GM23338 (cell line): ENCODE measurements at regions not wholly inside any gene's neighbourhood (a gene's known extent, or its start where the extent isn't known, plus 50 kb on each side); places are given as distances from the start of the nearest gene placed in this dataset.

Source experiments
- ATAC-seq: fragments of 200-7000 bp; cut with Tn5 transposase; 3 replicates; pipeline ENCODE4 v1.9.1; 2020
- DNase-seq: peaks from one replicate; pipeline ENCODE4 v3.0.0-alpha.2; 2015; ENCODE audit warnings: low spot score
- H2AFZ ChIP-seq: fragments of 200-600 bp; sonication (generic); 2 replicates; pipeline ENCODE4 v1.8.0; 2016; ENCODE audit warnings: antibody characterized with exemption, mild to moderate bottlenecking, moderate library complexity
- H3F3A ChIP-seq: fragments of 200-600 bp; sonication (generic); replicated peaks from 2 replicates; pipeline ENCODE4 v1.8.0; 2017; ENCODE audit warnings: antibody characterized with exemption, mixed run types, low read depth
- H3K27ac ChIP-seq: fragments of 200-600 bp; sonication (generic); 2 replicates; pipeline ENCODE4 v1.6.1; 2016; ENCODE audit warnings: low read depth
- H3K27me3 ChIP-seq: fragments of 200-600 bp; sonication (generic); 2 replicates; pipeline ENCODE4 v1.8.0; 2016; ENCODE audit warnings: mild to moderate bottlenecking, mixed run types, moderate library complexity; ENCODE audit not compliant: insufficient read depth
- H3K36me3 ChIP-seq: fragments of 200-600 bp; sonication (generic); 2 replicates; pipeline ENCODE4 v1.8.0; 2016; ENCODE audit warnings: mild to moderate bottlenecking; ENCODE audit not compliant: insufficient read depth
- H3K4me1 ChIP-seq: fragments of 200-600 bp; sonication (generic); 2 replicates; pipeline ENCODE4 v1.8.0; 2016; ENCODE audit warnings: mild to moderate bottlenecking, moderate library complexity; ENCODE audit not compliant: insufficient read depth
- H3K4me2 ChIP-seq: fragments of 200-600 bp; sonication (generic); 2 replicates; pipeline ENCODE4 v1.7.1; 2017; ENCODE audit warnings: mixed run types
- H3K4me3 ChIP-seq: fragments of 200-600 bp; sonication (generic); 2 replicates; pipeline ENCODE4 v1.6.1; 2016; ENCODE audit warnings: mixed run types
- H3K79me2 ChIP-seq: fragments of 200-600 bp; sonication (generic); replicated peaks from 2 replicates; pipeline ENCODE4 v1.8.0; 2017; ENCODE audit warnings: mild to moderate bottlenecking; ENCODE audit not compliant: insufficient read depth
- H3K9me2 ChIP-seq: fragments of 200-600 bp; sonication (generic); 2 replicates; pipeline ENCODE4 v1.8.0; 2017; ENCODE audit not compliant: insufficient read depth
- H4K20me1 ChIP-seq: fragments of 200-600 bp; sonication (generic); replicated peaks from 2 replicates; pipeline ENCODE4 v1.8.0; 2017; ENCODE audit warnings: mild to moderate bottlenecking; ENCODE audit not compliant: insufficient read depth
- H3K27ac Mint-ChIP-seq: 2 replicates; pipeline ENCODE4 v1.8.0; 2020; ENCODE audit warnings: inconsistent platforms, mild to moderate bottlenecking, moderate library complexity, mixed read lengths
- H3K27me3 Mint-ChIP-seq: 3 replicates; pipeline ENCODE4 v1.8.0; 2022; ENCODE audit warnings: low read depth, mild to moderate bottlenecking, moderate library complexity, mixed read lengths, inconsistent platforms; ENCODE audit not compliant: insufficient read depth, poor library complexity
- H3K36me3 Mint-ChIP-seq: 3 replicates; pipeline ENCODE4 v1.8.0; 2021; ENCODE audit warnings: low read depth, mild to moderate bottlenecking, inconsistent platforms, moderate library complexity, mixed read lengths
- H3K4me1 Mint-ChIP-seq: 3 replicates; pipeline ENCODE4 v1.8.0; 2020; ENCODE audit warnings: mild to moderate bottlenecking, inconsistent platforms, mixed read lengths
- H3K4me3 Mint-ChIP-seq: 3 replicates; pipeline ENCODE4 v1.8.0; 2021; ENCODE audit warnings: moderate library complexity, mild to moderate bottlenecking, inconsistent platforms, mixed read lengths
- H3K9me3 Mint-ChIP-seq: 3 replicates; pipeline ENCODE4 v1.8.0; 2020; ENCODE audit warnings: moderate library complexity, mild to moderate bottlenecking, inconsistent platforms, mixed read lengths
- CREB1 ChIP-seq: fragments of 250-450 bp; sonication (Bioruptor Pico); IDR thresholded peaks from 2 replicates; pipeline ENCODE4 v1.5.0; 2020; ENCODE audit warnings: low read depth, mild to moderate bottlenecking, moderate library complexity
- CTCF ChIP-seq, 2 experiments: fragments of 200-600 bp in 1 of 2; sonication (generic) in 1 of 2; conservative IDR thresholded peaks; 2 replicates each; pipeline versions ENCODE4 v1.5.1 to v1.6.1; 2016 to 2017; ENCODE audit warnings: antibody characterized with exemption in 2 of 2, low read depth in 2 of 2, mild to moderate bottlenecking in 2 of 2, moderate library complexity in 1 of 2
- ETS1 ChIP-seq: IDR thresholded peaks from 2 replicates; pipeline ENCODE4 v1.6.1; 2016; ENCODE audit warnings: antibody characterized with exemption
- EZH2 ChIP-seq: fragments of 200-600 bp; sonication (generic); IDR thresholded peaks from one replicate; pipeline ENCODE4 v1.8.0; 2017; ENCODE audit warnings: antibody characterized with exemption, mild to moderate bottlenecking, low read depth; ENCODE audit not compliant: unreplicated experiment
- EZH2phosphoT487 ChIP-seq: fragments of 200-600 bp; sonication (generic); IDR thresholded peaks from one replicate; pipeline ENCODE4 v1.8.1; 2018; ENCODE audit warnings: antibody characterized with exemption; ENCODE audit not compliant: unreplicated experiment
- JUNB ChIP-seq: IDR thresholded peaks from one replicate; pipeline ENCODE4 v1.6.1; 2016; ENCODE audit warnings: antibody characterized with exemption; ENCODE audit not compliant: unreplicated experiment
- NANOG ChIP-seq: IDR thresholded peaks from 2 replicates; pipeline ENCODE4 v1.6.1; 2016; ENCODE audit warnings: antibody characterized with exemption, borderline replicate concordance
- POLR2AphosphoS5 ChIP-seq: IDR thresholded peaks from 2 replicates; pipeline ENCODE4 v1.6.1; 2016; ENCODE audit warnings: antibody characterized with exemption, low read depth
- REST ChIP-seq: IDR thresholded peaks from one replicate; pipeline ENCODE4 v1.6.1; 2018; ENCODE audit warnings: antibody characterized with exemption; ENCODE audit not compliant: unreplicated experiment
- STAT1 ChIP-seq: IDR thresholded peaks from one replicate; pipeline ENCODE4 v1.6.1; 2016; ENCODE audit warnings: antibody characterized with exemption; ENCODE audit not compliant: unreplicated experiment
- ZNF114 ChIP-seq: fragments of 250-450 bp; sonication (Bioruptor Pico); IDR thresholded peaks from 2 replicates; pipeline ENCODE4 v1.5.0; 2020; ENCODE audit warnings: mild to moderate bottlenecking, moderate library complexity
- ZNF331 ChIP-seq: fragments of 250-450 bp; sonication (Bioruptor Pico); IDR thresholded peaks from 2 replicates; pipeline ENCODE4 v1.5.0; 2020; ENCODE audit warnings: low read depth, mild to moderate bottlenecking, moderate library complexity
- ZNF462 ChIP-seq: fragments of 250-450 bp; sonication (Bioruptor Pico); IDR thresholded peaks from 2 replicates; pipeline ENCODE4 v1.5.0; 2020; ENCODE audit warnings: mild to moderate bottlenecking, moderate library complexity

- Histone ChIP-seq H3K4me2 (no peak overlapping the region), H3K79me2 (no peaks in the 10 kb centered on the region), H3F3A (no peaks in the 10 kb centered on the region), H3K4me3 (no peak overlapping the region), H4K20me1 (no peaks in the 10 kb centered on the region), H3K4me1 (0 out of 2 replicates have a peak, but pooled peaks cover 5% of the 10 kb centered on the region), H3K27ac (no peak overlapping the region), H3K9me2 (no peaks in the 10 kb centered on the region; the same call in 1 of the 2 replicates), H3K27me3 (no peaks in the 10 kb centered on the region), H3K36me3 (no peaks in the 10 kb centered on the region), H2AFZ (no peak overlapping the region)
- ATAC-seq: no peak
- no peaks in the 10 kb centered on the region for H3K9me3 Mint-ChIP-seq
- no peaks in the 10 kb centered on the region for H3K36me3 Mint-ChIP-seq
- no peak for TF ChIP-seq ZNF114 (CRISPR knock-in tag)
- no peak for TF ChIP-seq CREB1 (CRISPR knock-in tag)
- TF ChIP-seq REST: no peak
- TF ChIP-seq ZNF331 (CRISPR knock-in tag): no peak
- no peak for TF ChIP-seq POLR2AphosphoS5
- TF ChIP-seq ETS1: no peak
- no peak for TF ChIP-seq NANOG
- no peak for TF ChIP-seq ZNF462 (CRISPR knock-in tag)
- TF ChIP-seq JUNB: no peak
- no peak for TF ChIP-seq CTCF (conservative IDR thresholded peaks at IDR 0.05; ENCODE audit: low read depth in 2 of 2)
- no peak for TF ChIP-seq EZH2
- TF ChIP-seq STAT1: no peak
- TF ChIP-seq EZH2phosphoT487: no peak
- peaks cover 2% of the 10 kb centered on the region for H3K27me3 Mint-ChIP-seq
- H3K4me3 Mint-ChIP-seq: no peak overlapping the region
- DNase-seq: no peak
- peaks cover 7% of the 10 kb centered on the region for H3K4me1 Mint-ChIP-seq
- H3K27ac Mint-ChIP-seq: no peak overlapping the region
Measured at GRCh38 chr11:95589893-95590612, 199.5 kb downstream of the FAM76B start.
